Mesenteric fat pad (tissue), 1 donor: ENCODE measurements at regions not wholly inside any gene's neighbourhood (a gene's known extent, or its start where the extent isn't known, plus 50 kb on each side); places are given as distances from the start of the nearest gene placed in this dataset.

ENCODE experiments used
- DNase-seq: peaks from one replicate; pipeline ENCODE4 v3.0.0-alpha.2; 2020; ENCODE audit warnings: low spot score
- donor health status: DM: yes; HTN: yes; CAD: no.

GRCh38 chr2:6510532-6510931 is 355.2 kb downstream of the CMPK2 start:
- no peak for DNase-seq

GRCh38 chr2:6512589-6512988 is 353.1 kb downstream of the CMPK2 start:
- DNase-seq = no peak

- DNase-seq = no peak
These were observed 349.0 kb downstream of the CMPK2 start for GRCh38 chr2:6516674-6517073.

- no peak for DNase-seq
These were observed 347.3 kb downstream of the CMPK2 start for GRCh38 chr2:6518361-6518760.

- DNase-seq = no peak
These were observed 342.2 kb downstream of the CMPK2 start for GRCh38 chr2:6523476-6523875.

- no peak for DNase-seq
These were observed 340.8 kb downstream of the CMPK2 start for GRCh38 chr2:6524691-6525474.

GRCh38 chr2:6525475-6525964 is 340.2 kb downstream of the CMPK2 start:
- no peak for DNase-seq

- no peak for DNase-seq
These were observed 339.4 kb downstream of the CMPK2 start for GRCh38 chr2:6526093-6526824.

- no peak for DNase-seq
These were observed 334.4 kb downstream of the CMPK2 start for GRCh38 chr2:6531304-6531703.

- DNase-seq = no peak
These were observed 330.1 kb downstream of the CMPK2 start for GRCh38 chr2:6535572-6535971.

GRCh38 chr2:6538607-6539006 is 327.1 kb downstream of the CMPK2 start:
- DNase-seq = no peak

- DNase-seq = no peak
These were observed 320.4 kb downstream of the CMPK2 start for GRCh38 chr2:6545336-6545735.

- DNase-seq = no peak
These were observed 319.9 kb downstream of the CMPK2 start for GRCh38 chr2:6545795-6546194.

GRCh38 chr2:6554466-6554865 is 311.2 kb downstream of the CMPK2 start:
- no peak for DNase-seq

GRCh38 chr2:6556755-6557154 is 309.0 kb downstream of the CMPK2 start:
- no peak for DNase-seq

- DNase-seq = no peak
These were observed 308.0 kb downstream of the CMPK2 start for GRCh38 chr2:6557737-6558136.

GRCh38 chr2:6562771-6563170 is 302.9 kb downstream of the CMPK2 start:
- DNase-seq = no peak

GRCh38 chr2:6564326-6564725 is 301.4 kb downstream of the CMPK2 start:
- DNase-seq = no peak

- no peak for DNase-seq
These were observed 291.6 kb downstream of the CMPK2 start for GRCh38 chr2:6574121-6574520.

GRCh38 chr2:6576302-6576701 is 289.4 kb downstream of the CMPK2 start:
- DNase-seq = no peak

GRCh38 chr2:6577960-6578359 is 287.7 kb downstream of the CMPK2 start:
- DNase-seq = no peak

- DNase-seq = no peak
These were observed 287.3 kb downstream of the CMPK2 start for GRCh38 chr2:6578416-6578815.

GRCh38 chr2:6579281-6579680 is 286.4 kb downstream of the CMPK2 start:
- no peak for DNase-seq
